HG02973 (cell line): ENCODE measurements at regions not wholly inside any gene's neighbourhood (a gene's known extent, or its start where the extent isn't known, plus 50 kb on each side); places are given as distances from the start of the nearest gene placed in this dataset.
"Not testable (repeated sequence)": the region's sequence is repeated elsewhere in the genome, so short reads cannot be mapped to it uniquely, and the experiment has no call there.

Experiments
- ATAC-seq: cut with Tn5 transposase; IDR thresholded peaks from one replicate; pipeline ENCODE4 v1.9.1; 2021; ENCODE audit warnings: moderate library complexity; ENCODE audit not compliant: unreplicated experiment

GRCh38 chr1:166390366-166391033 lies 223.7 kb upstream of the FAM78B start:
- no peak for ATAC-seq

- no peak for ATAC-seq
Measured at GRCh38 chr1:166391279-166392066, 224.7 kb upstream of the FAM78B start.

GRCh38 chr1:166395729-166396128 lies 228.9 kb upstream of the FAM78B start:
- no peak for ATAC-seq

- not testable (repeated sequence) for ATAC-seq
Measured at GRCh38 chr1:166409253-166410082, 242.7 kb upstream of the FAM78B start.

- ATAC-seq, result no peak
Measured at GRCh38 chr1:166410083-166410385, 243.2 kb upstream of the FAM78B start.

- not testable (repeated sequence) for ATAC-seq
Measured at GRCh38 chr1:166416831-166417230, 250.0 kb upstream of the FAM78B start.

GRCh38 chr1:166418344-166418933 lies 251.6 kb upstream of the FAM78B start:
- no peak for ATAC-seq

GRCh38 chr1:166422586-166422985 lies 255.8 kb upstream of the FAM78B start:
- not testable (repeated sequence) for ATAC-seq

- ATAC-seq, result no peak
Measured at GRCh38 chr1:166432655-166433054, 265.9 kb upstream of the FAM78B start.

- ATAC-seq, result not testable (repeated sequence)
Measured at GRCh38 chr1:166433404-166434304, 266.9 kb upstream of the FAM78B start.

- no peak for ATAC-seq
Measured at GRCh38 chr1:166457700-166458099, 290.9 kb upstream of the FAM78B start.

GRCh38 chr1:166464333-166464732 lies 297.5 kb upstream of the FAM78B start:
- ATAC-seq, result no peak

- ATAC-seq, result no peak
Measured at GRCh38 chr1:166470014-166470413, 303.2 kb upstream of the FAM78B start.

- ATAC-seq, result no peak
Measured at GRCh38 chr1:166470441-166470840, 303.6 kb upstream of the FAM78B start.

- no peak for ATAC-seq
Measured at GRCh38 chr1:166471359-166471758, 304.6 kb upstream of the FAM78B start.

GRCh38 chr1:166479052-166479631 lies 312.3 kb upstream of the FAM78B start:
- ATAC-seq, result no peak

GRCh38 chr1:166484471-166484870 lies 317.7 kb upstream of the FAM78B start:
- ATAC-seq, result no peak

- ATAC-seq, result no peak
Measured at GRCh38 chr1:166484871-166485270, 318.1 kb upstream of the FAM78B start.

GRCh38 chr1:166485620-166486019 lies 318.8 kb upstream of the FAM78B start:
- ATAC-seq, result no peak

GRCh38 chr1:166488327-166488726 lies 321.5 kb upstream of the FAM78B start:
- no peak for ATAC-seq
